ENCODE measurements at regions not wholly inside any gene's neighbourhood (a gene's known extent, or its start where the extent isn't known, plus 50 kb on each side); places are given as distances from the start of the nearest gene placed in this dataset.

GRCh38 chr5:125113328-125113727 lies 366.9 kb upstream of the ZNF608 start:
- TF ChIP-seq CTCF (IDR thresholded peaks at IDR 0.05) (no peak), POLR2A (IDR thresholded peaks at IDR 0.05) (no peak)

Data from lower leg skin (tissue), 3 donors.